IMR-90 (cell line): ENCODE measurements at regions not wholly inside any gene's neighbourhood (a gene's known extent, or its start where the extent isn't known, plus 50 kb on each side); places are given as distances from the start of the nearest gene placed in this dataset.

Source experiments
- ATAC-seq: fragments of 200-7000 bp; cut with Tn5 transposase; 2 replicates; pipeline ENCODE4 v1.9.1; 2020; ENCODE audit warnings: low read depth, mild to moderate bottlenecking, moderate library complexity
- BruUV-seq: library from RNA; stranded (reverse); fragments of 400-500 nt; replicated peaks from 2 replicates; lab custom pipeline; 2021; lab: Mats Ljungman, UMichigan
- CTCF ChIA-PET: fragments of 300-600 bp; formaldehyde crosslinking; extraction: SDS; loops from one replicate; lab custom pipeline; 2021; ENCODE audit warnings: antibody characterized with exemption; lab: Yijun Ruan, JAX
- POLR2A ChIA-PET: fragments of 300-600 bp; sonication (Branson Sonifier 250); formaldehyde crosslinking; loops from one replicate; lab custom pipeline; 2022; ENCODE audit warnings: antibody characterized with exemption; ENCODE audit not compliant: unreplicated experiment; lab: Charles Lee
- DNase-seq: peaks from one replicate; pipeline ENCODE4 v3.0.0; 2013
- H2AFZ ChIP-seq: replicated peaks from 2 replicates; pipeline ENCODE3; 2013; ENCODE audit warnings: low read length, mild to moderate bottlenecking; ENCODE audit not compliant: poor library complexity
- H2AK5ac ChIP-seq: 2 replicates; pipeline ENCODE4 v1.6.1; 2013; ENCODE audit warnings: low read depth, low read length, inconsistent platforms
- H2AK9ac ChIP-seq: replicated peaks from 2 replicates; pipeline ENCODE3; 2013; ENCODE audit warnings: mild to moderate bottlenecking, low read depth, low read length, moderate library complexity; ENCODE audit not compliant: poor library complexity
- H2BK120ac ChIP-seq: 2 replicates; pipeline ENCODE4 v1.6.1; 2013; ENCODE audit warnings: low read depth, low read length, inconsistent platforms
- H2BK15ac ChIP-seq: 3 replicates; pipeline ENCODE4 v1.6.1; 2013; ENCODE audit warnings: low read depth, low read length, inconsistent platforms
- H2BK20ac ChIP-seq: 2 replicates; pipeline ENCODE4 v1.6.1; 2013; ENCODE audit warnings: low read depth, mild to moderate bottlenecking, inconsistent platforms, low read length, moderate library complexity
- H2BK5ac ChIP-seq: 2 replicates; pipeline ENCODE4 v1.6.1; 2013; ENCODE audit warnings: mild to moderate bottlenecking, low read depth, low read length, inconsistent platforms; ENCODE audit not compliant: poor library complexity, severe bottlenecking
- H3K14ac ChIP-seq: replicated peaks from 2 replicates; pipeline ENCODE4 v1.6.1; 2013; ENCODE audit warnings: low read depth, low read length, inconsistent platforms
- H3K18ac ChIP-seq: 2 replicates; pipeline ENCODE4 v1.6.1; 2013; ENCODE audit warnings: low read depth, low read length, control low read depth
- H3K23ac ChIP-seq: 2 replicates; pipeline ENCODE4 v1.6.1; 2013; ENCODE audit warnings: low read depth, low read length, inconsistent platforms
- H3K27ac ChIP-seq: 2 replicates; pipeline ENCODE4 v1.5.1; 2013; ENCODE audit warnings: mild to moderate bottlenecking, control low read depth, low read length; ENCODE audit not compliant: insufficient read depth
- H3K27me3 ChIP-seq: 2 replicates; pipeline ENCODE4 v1.6.1; 2013; ENCODE audit warnings: low read length; ENCODE audit not compliant: control insufficient read depth, insufficient read depth
- H3K36me3 ChIP-seq: 2 replicates; pipeline ENCODE4 v1.6.1; 2013; ENCODE audit warnings: low read length, mixed read lengths; ENCODE audit not compliant: control insufficient read depth, insufficient read depth
- H3K4ac ChIP-seq: 2 replicates; pipeline ENCODE4 v1.6.1; 2013; ENCODE audit warnings: low read depth, low read length, inconsistent platforms
- H3K4me1 ChIP-seq: 2 replicates; pipeline ENCODE4 v1.6.1; 2013; ENCODE audit warnings: low read length, mixed read lengths; ENCODE audit not compliant: control insufficient read depth, insufficient read depth
- H3K4me2 ChIP-seq: 2 replicates; pipeline ENCODE4 v1.6.1; 2013; ENCODE audit warnings: low read depth, mild to moderate bottlenecking, control low read depth, low read length, moderate library complexity
- H3K4me3 ChIP-seq: 2 replicates; pipeline ENCODE4 v1.5.1; 2013; ENCODE audit warnings: low read depth, mild to moderate bottlenecking, control low read depth, low read length, moderate library complexity; ENCODE audit not compliant: insufficient read depth
- H3K56ac ChIP-seq: 2 replicates; pipeline ENCODE4 v1.6.1; 2013; ENCODE audit warnings: low read length, inconsistent platforms; ENCODE audit not compliant: insufficient read depth; ENCODE audit errors: extremely low read depth
- H3K79me1 ChIP-seq, 2 experiments: 2 replicates each; pipeline ENCODE4 v1.6.1; 2013; ENCODE audit warnings: low read length in 2 of 2, inconsistent platforms in 1 of 2, low read depth in 1 of 2
- H3K9ac ChIP-seq: 2 replicates; pipeline ENCODE4 v1.6.1; 2013; ENCODE audit warnings: low read depth, low read length, control low read depth
- H3K9me1 ChIP-seq: 2 replicates; pipeline ENCODE4 v1.6.1; 2013; ENCODE audit warnings: low read length, inconsistent platforms; ENCODE audit not compliant: insufficient read depth
- H3K9me3 ChIP-seq: 2 replicates; pipeline ENCODE4 v1.6.1; 2013; ENCODE audit warnings: low read length; ENCODE audit not compliant: control insufficient read depth, insufficient read depth
- H4K20me1 ChIP-seq: 2 replicates; pipeline ENCODE4 v1.6.1; 2013; ENCODE audit warnings: low read length, inconsistent platforms; ENCODE audit not compliant: insufficient read depth
- H4K5ac ChIP-seq: 2 replicates; pipeline ENCODE4 v1.6.1; 2013; ENCODE audit warnings: mild to moderate bottlenecking, low read depth, low read length, control low read depth
- H4K8ac ChIP-seq, 2 experiments: 2 replicates each; pipeline ENCODE4 v1.6.1; 2013; ENCODE audit warnings: low read depth in 2 of 2, low read length in 2 of 2, control low read depth in 1 of 2, inconsistent platforms in 1 of 2
- H4K91ac ChIP-seq: 2 replicates; pipeline ENCODE4 v1.6.1; 2013; ENCODE audit warnings: low read depth, low read length, inconsistent platforms; ENCODE audit not compliant: insufficient read depth
- BHLHE40 ChIP-seq: fragments of 150-350 bp; IDR thresholded peaks from 2 replicates; pipeline ENCODE4 v1.6.1; 2016; ENCODE audit warnings: mild to moderate bottlenecking, low read depth, low read length
- CEBPB ChIP-seq: IDR thresholded peaks from 2 replicates; pipeline ENCODE4 v1.6.1; 2012; ENCODE audit warnings: low read depth, low read length, improper control_type of control experiment
- CHD1 ChIP-seq: IDR thresholded peaks from 2 replicates; pipeline ENCODE4 v1.6.1; 2012; ENCODE audit warnings: low read depth, low read length, improper control_type of control experiment
- CTCF ChIP-seq: conservative IDR thresholded peaks from 2 replicates; pipeline ENCODE4 v1.5.1; 2012; ENCODE audit warnings: mild to moderate bottlenecking, low read depth, low read length, improper control_type of control experiment
- ELK1 ChIP-seq: fragments of 150-350 bp; IDR thresholded peaks from 2 replicates; pipeline ENCODE4 v1.6.1; 2016; ENCODE audit warnings: low read depth, mild to moderate bottlenecking, low read length, moderate library complexity, borderline replicate concordance
- FOS ChIP-seq: fragments of 150-350 bp; IDR thresholded peaks from 2 replicates; pipeline ENCODE4 v1.6.1; 2016; ENCODE audit warnings: low read depth, low read length
- MAFK ChIP-seq: IDR thresholded peaks from 2 replicates; pipeline ENCODE4 v1.6.1; 2012; ENCODE audit warnings: low read depth, low read length, improper control_type of control experiment
- MAZ ChIP-seq: IDR thresholded peaks from 2 replicates; pipeline ENCODE4 v1.6.1; 2012; ENCODE audit warnings: low read depth, mild to moderate bottlenecking, low read length, improper control_type of control experiment, moderate library complexity, borderline replicate concordance
- MXI1 ChIP-seq: IDR thresholded peaks from 2 replicates; pipeline ENCODE4 v1.6.1; 2012; ENCODE audit warnings: low read depth, mild to moderate bottlenecking, low read length, moderate library complexity, borderline replicate concordance
- NFE2L2 ChIP-seq: fragments of 150-350 bp; IDR thresholded peaks from 2 replicates; pipeline ENCODE4 v1.6.1; 2016; ENCODE audit warnings: low read depth, mild to moderate bottlenecking, low read length
- POLR2A ChIP-seq: IDR thresholded peaks from 2 replicates; pipeline ENCODE4 v1.6.1; 2012; ENCODE audit warnings: mild to moderate bottlenecking, low read depth, low read length
- RFX5 ChIP-seq: IDR thresholded peaks from 2 replicates; pipeline ENCODE4 v1.8.0; 2012; ENCODE audit warnings: low read depth, mild to moderate bottlenecking, low read length, moderate library complexity
- SMC3 ChIP-seq: fragments of 150-350 bp; IDR thresholded peaks from 2 replicates; pipeline ENCODE4 v1.6.1; 2016; ENCODE audit warnings: low read depth, mild to moderate bottlenecking, antibody characterized with exemption, low read length, moderate library complexity
- USF2 ChIP-seq: fragments of 150-350 bp; IDR thresholded peaks from 2 replicates; pipeline ENCODE4 v1.6.1; 2017; ENCODE audit warnings: mild to moderate bottlenecking, antibody characterized with exemption, low read length, low read depth
- WGBS, 2 experiments: methylation state at CpG; one replicate each; pipeline versions ENCODE4 v1.1.5 to v1.1.7; 2013; ENCODE audit warnings: missing lambda C conversion rate in 2 of 2; ENCODE audit not compliant: insufficient read length in 1 of 2; ENCODE audit errors: extremely low coverage in 2 of 2; 5-methylcytosine and 5-hydroxymethylcytosine counted together
- dilution Hi-C: fragments of 300-500 bp; cut with HindIII; formaldehyde crosslinking; loops from one replicate; pipeline ENCODE4 v1.14.3; 2018; ENCODE audit warnings: low sequenced_read_pairs; ENCODE audit not compliant: unreplicated experiment
- in situ Hi-C: fragments of 300-500 bp; cut with MboI; formaldehyde crosslinking; loops from 3 replicates; pipeline ENCODE4 v1.14.3; 2019; ENCODE audit warnings: low sequenced_read_pairs, inconsistent platforms, mixed read lengths
- intact Hi-C: fragments of 100-400 bp; cut with micrococcal nuclease; formaldehyde crosslinking; loops from 2 replicates; pipeline ENCODE4 v1.10.0; 2022

- H3K56ac ChIP-seq, result no peak overlapping the region
- no peaks in the 10 kb centered on the region for H3K79me1 ChIP-seq
- no peak overlapping the region for H3K4me3 ChIP-seq
- H4K8ac ChIP-seq, result no peak overlapping the region
- DNase-seq (no peak), ATAC-seq (no peak)
- no peak overlapping the region for H2BK15ac ChIP-seq
- in situ Hi-C loops (no loop called here), dilution Hi-C loops (no loop called here), intact Hi-C loops (no loop called here)
- H2AK5ac ChIP-seq, result no peak overlapping the region
- no peak overlapping the region for H2AFZ ChIP-seq
- H3K23ac ChIP-seq, result no peak overlapping the region
- CTCF ChIA-PET, result no interaction called here
- no peak overlapping the region for H2BK5ac ChIP-seq
- TF ChIP-seq BHLHE40 (no peak), POLR2A (no peak), MAFK (no peak), USF2 (no peak), RFX5 (no peak), FOS (no peak), CEBPB (no peak), NFE2L2 (no peak), CHD1 (no peak), CTCF (no peak), MAZ (no peak), ELK1 (no peak), MXI1 (no peak), SMC3 (no peak)
- H2BK20ac ChIP-seq, result no peak overlapping the region
- POLR2A ChIA-PET, result no interaction called here
- H3K9me1 ChIP-seq, result no peaks in the 10 kb centered on the region
- no peaks in the 10 kb centered on the region for H3K9me3 ChIP-seq
- no peak overlapping the region for H2BK120ac ChIP-seq
- no peak overlapping the region for H4K5ac ChIP-seq
- H3K4ac ChIP-seq, result no peak overlapping the region
- no peaks in the 10 kb centered on the region for H3K4me1 ChIP-seq
- no peaks in the 10 kb centered on the region for H3K27me3 ChIP-seq
- no peaks in the 10 kb centered on the region for H3K36me3 ChIP-seq
- H3K9ac ChIP-seq, result no peak overlapping the region
- H2AK9ac ChIP-seq, result no peak overlapping the region
- WGBS, 2 experiments, result no CpG with 5 or more reads among the region's 4 CpGs
- no peak overlapping the region for H3K27ac ChIP-seq
- no peak overlapping the region for H3K14ac ChIP-seq
- no TSS peak for BruUV-seq
- no peak overlapping the region for H3K18ac ChIP-seq
- H4K20me1 ChIP-seq, result no peaks in the 10 kb centered on the region
- no peak overlapping the region for H3K4me2 ChIP-seq
- H4K91ac ChIP-seq, result no peak overlapping the region
These were observed 67.1 kb downstream of the OTUD1 start for GRCh38 chr10:23505797-23506465.
